Lower leg skin (tissue), 3 donors: ENCODE measurements at regions not wholly inside any gene's neighbourhood (a gene's known extent, or its start where the extent isn't known, plus 50 kb on each side); places are given as distances from the start of the nearest gene placed in this dataset.

Source experiments
- POLR2A ChIP-seq, 2 donors: fragments of 450-650 bp; IDR thresholded peaks; one replicate each; pipeline ENCODE4 v1.6.1; 2016 to 2017; ENCODE audit warnings: antibody characterized with exemption in 2 of 2, mild to moderate bottlenecking in 1 of 2, moderate library complexity in 1 of 2
- TF ChIP-seq, protein P1 (sequence below), 3 donors: fragments of 450-650 bp; IDR thresholded peaks; one replicate each; pipeline ENCODE4 v1.5.1; 2016; ENCODE audit warnings: antibody characterized with exemption in 3 of 3, mild to moderate bottlenecking in 3 of 3, moderate library complexity in 2 of 3

DNA sequence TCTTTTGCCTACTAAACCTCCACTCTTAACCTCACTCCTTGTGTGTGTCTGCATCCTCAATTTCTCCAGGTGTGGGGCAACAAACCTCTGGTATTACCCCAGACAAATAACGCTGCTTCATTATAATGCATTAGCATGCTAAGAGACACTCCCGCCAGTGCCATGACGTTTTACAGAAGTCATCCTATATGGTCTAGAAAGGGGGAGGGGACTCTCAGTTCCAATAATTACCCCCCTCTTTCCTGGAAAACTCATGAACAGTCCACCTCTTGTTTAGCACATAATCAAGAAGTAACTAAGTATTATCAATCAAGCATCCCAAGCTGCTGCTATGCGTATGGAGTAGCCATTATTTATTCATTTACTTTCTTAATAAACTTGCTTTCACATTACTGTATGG, 364.5 kb downstream of the TYW1 start:
- TF ChIP-seq, protein P1, sequence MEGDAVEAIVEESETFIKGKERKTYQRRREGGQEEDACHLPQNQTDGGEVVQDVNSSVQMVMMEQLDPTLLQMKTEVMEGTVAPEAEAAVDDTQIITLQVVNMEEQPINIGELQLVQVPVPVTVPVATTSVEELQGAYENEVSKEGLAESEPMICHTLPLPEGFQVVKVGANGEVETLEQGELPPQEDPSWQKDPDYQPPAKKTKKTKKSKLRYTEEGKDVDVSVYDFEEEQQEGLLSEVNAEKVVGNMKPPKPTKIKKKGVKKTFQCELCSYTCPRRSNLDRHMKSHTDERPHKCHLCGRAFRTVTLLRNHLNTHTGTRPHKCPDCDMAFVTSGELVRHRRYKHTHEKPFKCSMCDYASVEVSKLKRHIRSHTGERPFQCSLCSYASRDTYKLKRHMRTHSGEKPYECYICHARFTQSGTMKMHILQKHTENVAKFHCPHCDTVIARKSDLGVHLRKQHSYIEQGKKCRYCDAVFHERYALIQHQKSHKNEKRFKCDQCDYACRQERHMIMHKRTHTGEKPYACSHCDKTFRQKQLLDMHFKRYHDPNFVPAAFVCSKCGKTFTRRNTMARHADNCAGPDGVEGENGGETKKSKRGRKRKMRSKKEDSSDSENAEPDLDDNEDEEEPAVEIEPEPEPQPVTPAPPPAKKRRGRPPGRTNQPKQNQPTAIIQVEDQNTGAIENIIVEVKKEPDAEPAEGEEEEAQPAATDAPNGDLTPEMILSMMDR (IDR thresholded peaks at IDR 0.05) = no peak
- TF ChIP-seq POLR2A (IDR thresholded peaks at IDR 0.05) = no peak
